A172 (cell line): ENCODE measurements at regions not wholly inside any gene's neighbourhood (a gene's known extent, or its start where the extent isn't known, plus 50 kb on each side); places are given as distances from the start of the nearest gene placed in this dataset.

Experiments
- DNase-seq: peaks from one replicate; pipeline ENCODE4 v3.0.0-alpha.2; 2015; ENCODE audit warnings: low spot score

DNA sequence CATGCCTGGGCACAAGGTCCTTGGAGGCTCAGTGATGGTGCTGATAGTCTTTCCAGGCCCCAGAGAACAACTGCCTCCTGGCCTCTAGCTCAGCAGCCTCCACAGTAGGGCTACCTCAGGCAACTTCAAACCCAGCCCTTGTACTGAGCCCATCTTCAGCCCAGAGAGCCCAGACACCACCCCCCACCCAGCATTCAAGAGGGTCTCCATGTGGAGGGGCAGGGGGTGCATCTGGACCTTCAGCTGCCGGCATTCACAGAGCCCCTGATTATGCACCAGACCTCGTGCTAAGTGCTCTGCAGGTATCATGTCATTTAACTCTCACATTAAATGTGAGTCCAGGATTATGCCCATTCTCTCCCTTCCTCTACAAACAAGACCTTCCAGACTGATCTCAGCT, 197.0 kb upstream of the ZC3H12A start:
- no peak for DNase-seq

DNA sequence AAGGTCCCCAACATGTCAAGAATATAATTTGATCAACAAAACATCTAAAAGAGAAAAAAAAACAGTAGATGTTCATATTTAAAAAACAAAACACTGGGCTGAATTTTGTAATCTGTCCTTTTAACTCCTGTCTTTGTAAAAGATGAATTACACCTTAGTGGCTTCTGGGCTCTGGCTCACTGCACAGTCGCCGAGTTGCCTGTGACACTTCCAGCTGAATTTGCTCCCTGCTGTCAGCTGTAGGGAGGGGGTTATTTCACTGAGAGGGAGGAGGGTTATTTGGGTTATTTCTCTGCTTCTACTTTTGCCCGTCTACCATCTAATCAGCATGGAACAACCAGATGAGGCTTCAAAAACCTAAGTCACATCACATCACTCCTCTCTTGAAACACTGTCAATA, 193.0 kb upstream of the ZC3H12A start:
- DNase-seq = no peak

DNA sequence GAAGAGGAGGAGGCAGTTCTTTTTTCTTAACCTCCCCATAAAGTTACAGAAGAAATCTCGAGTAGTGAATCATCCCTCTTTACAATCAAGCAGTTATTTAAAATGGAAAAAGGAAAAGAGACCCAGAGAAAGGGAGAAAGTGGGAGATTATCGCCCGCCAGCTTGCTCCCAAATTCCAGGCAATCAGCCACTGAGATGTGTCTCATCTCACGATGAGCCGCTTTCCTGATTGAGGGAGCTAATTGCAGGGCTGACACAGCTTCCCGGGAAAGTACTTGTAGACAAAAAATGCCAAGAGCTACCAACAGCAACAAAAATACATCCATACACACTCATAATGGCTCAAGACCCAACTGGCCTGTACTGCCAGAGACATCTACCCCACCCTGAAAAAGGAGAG, 191.6 kb upstream of the ZC3H12A start:
- no peak for DNase-seq

DNA sequence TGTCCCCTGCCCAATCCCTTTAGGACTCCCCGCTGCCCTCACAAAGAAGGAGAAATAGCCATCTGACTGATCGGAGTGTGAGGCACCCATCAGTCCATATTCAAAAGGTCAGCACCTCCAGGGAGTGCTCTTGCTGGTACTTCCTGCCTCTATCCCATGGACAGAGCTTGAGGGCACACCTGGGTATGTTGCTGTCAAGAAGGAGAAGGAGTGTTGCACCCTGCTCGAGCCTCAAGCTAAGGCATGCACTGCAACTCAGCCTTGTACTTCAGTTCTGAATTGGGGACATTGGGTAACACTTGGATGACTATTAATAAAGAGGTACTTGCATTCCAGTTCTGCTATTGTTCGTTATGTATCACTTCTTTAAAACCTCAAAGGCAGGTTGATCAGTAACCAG, 190.3 kb upstream of the ZC3H12A start:
- no peak for DNase-seq

GRCh38 chr1:37286881-37287280, 187.5 kb upstream of the ZC3H12A start:
- DNase-seq = no peak

DNA sequence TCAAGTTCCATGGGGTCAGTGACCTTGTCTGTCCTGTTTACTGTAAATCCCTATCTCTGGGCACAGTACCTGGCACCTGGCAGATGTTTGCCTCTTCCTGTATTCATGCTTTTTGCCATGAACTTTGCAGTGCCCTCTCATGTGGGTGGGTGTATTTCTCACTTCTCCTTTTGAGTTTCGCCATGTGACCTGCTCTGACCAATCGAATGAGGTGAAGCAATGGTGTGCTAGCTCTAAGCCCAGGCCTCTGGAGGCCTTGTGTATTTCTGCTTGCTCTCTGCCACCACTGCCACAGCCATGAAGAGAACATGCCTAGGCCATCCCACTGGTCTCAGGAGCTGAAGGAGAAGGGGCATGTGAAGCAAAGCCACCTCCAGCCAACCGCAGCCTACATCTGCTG, 185.5 kb upstream of the ZC3H12A start:
- no peak for DNase-seq

GRCh38 chr1:37290718-37291117, 183.7 kb upstream of the ZC3H12A start:
- DNase-seq = no peak

DNA sequence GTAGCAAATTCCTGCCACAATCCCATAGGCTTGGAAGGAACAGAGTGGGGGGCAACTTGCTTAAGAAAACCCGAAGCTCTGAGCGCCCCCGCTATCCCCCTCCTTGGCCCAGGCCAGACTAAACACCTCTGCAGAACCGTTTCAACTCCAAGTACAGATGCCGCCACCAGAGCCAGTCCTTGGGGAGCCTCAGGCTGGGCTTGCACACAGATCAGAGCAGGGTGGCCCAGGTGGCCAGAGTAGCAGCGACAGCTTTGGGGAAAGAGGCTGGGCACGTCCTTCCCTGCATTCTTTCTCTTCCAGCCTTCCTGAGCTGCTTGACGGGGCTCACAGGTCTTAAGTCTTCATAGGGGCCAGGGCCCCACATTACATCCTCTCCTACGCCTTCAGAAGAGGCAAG, 181.6 kb upstream of the ZC3H12A start:
- DNase-seq = no peak

DNA sequence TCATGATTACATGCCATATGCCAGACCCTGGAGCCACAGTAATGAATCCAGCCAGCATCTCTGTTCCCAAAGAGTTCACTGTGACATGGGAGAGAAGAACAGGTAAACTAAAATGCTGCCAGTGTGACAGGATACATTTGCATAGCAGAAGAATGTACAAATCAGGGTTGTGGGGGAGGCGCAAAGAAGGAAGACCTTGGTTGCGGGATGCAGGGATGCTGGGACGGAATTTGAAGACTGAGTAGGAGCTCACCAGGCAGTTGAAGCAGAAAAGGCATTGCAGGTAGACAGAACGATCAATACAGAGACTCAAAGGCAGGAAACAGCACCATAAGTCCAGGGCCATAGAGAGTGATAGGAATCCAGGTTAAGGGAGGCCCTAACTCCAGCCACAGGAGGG, 180.3 kb upstream of the ZC3H12A start:
- no peak for DNase-seq

- DNase-seq = no peak
Measured at GRCh38 chr1:37294529-37294928, 179.9 kb upstream of the ZC3H12A start.

GRCh38 chr1:37298769-37299168, 175.6 kb upstream of the ZC3H12A start:
- no peak for DNase-seq

DNA sequence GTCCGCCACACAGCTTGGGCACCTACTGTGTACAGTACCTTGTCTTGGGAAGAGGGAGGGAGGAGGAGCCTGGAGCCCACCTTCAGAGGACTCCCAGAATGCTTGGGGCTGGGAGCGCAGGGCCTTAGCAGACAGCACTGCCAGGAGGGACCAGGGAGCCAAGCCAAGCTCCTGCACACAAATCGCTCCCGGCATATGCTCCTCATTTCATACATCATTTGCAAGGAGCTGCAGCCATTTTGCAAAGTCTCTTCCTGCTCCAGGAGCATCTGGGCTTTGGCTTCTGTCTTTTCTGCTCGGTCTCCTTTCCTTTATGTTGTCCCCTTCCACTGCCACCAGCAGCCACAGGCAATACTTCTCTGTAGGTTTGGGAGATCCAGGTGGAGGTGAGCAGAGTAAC, 175.2 kb upstream of the ZC3H12A start:
- no peak for DNase-seq

GRCh38 chr1:37303884-37304574, 170.4 kb upstream of the ZC3H12A start:
- no peak for DNase-seq

- DNase-seq = no peak
Measured at GRCh38 chr1:37305108-37305507, 169.3 kb upstream of the ZC3H12A start.

DNA sequence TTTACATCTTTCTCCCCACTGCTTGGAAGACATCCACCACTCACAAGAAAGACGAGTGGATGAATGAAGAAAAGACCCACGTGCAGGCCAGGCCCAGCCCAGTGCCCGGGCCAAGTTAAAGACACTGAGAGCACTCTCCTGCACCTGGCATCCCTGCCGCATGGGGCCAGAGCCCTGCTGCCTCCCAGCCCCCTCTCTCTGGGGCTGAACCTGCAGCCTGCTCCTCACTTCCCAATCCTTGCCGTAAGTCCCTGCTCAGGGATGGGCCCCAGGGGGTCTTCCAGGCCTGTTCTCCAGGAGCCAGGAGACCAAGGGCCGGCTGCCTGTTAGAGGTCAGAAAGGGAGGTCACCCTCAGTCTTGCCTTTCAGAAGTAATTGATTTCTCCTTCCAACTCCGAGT, 168.5 kb upstream of the ZC3H12A start:
- DNase-seq = no peak

DNA sequence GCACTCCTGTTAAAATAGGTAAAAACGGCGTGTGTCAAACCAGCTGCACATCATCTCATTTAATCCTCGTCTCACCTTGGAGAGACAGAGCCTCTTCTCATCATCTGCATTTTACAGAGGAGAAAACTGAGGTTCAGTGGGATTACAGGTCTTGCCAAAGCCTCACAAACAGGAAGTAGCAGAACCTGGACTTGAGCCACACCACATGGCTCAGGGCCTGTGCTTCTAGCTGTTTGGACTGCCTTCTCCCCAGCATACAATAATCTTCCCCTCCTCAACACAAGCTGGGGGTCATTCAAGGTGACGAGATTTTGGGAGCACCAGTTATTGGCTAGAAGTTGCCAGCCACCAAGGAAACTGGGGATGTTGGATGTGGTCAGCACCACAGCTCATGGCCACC, 167.9 kb upstream of the ZC3H12A start:
- no peak for DNase-seq

DNA sequence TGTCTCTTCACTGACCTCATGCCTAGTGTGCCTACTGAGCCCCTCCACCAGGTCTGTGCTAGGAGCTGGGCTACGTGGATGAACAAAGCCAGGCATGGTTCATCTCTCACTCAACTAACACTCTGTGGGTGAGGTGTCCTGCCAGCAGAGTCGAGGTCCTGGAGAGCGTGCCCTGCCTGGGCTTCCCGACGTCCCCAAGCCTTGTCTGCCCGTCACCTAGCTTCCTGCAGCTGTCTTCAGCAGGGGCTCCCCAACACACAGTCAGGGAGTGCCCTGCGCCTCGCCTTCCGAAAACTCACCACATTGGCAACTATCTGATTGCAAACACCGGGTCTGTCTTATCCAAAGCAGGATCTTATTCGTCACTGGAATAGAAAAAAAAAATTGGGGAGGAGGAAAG, 167.5 kb upstream of the ZC3H12A start:
- no peak for DNase-seq

- no peak for DNase-seq
Measured at GRCh38 chr1:37308031-37308960, 166.1 kb upstream of the ZC3H12A start.

DNA sequence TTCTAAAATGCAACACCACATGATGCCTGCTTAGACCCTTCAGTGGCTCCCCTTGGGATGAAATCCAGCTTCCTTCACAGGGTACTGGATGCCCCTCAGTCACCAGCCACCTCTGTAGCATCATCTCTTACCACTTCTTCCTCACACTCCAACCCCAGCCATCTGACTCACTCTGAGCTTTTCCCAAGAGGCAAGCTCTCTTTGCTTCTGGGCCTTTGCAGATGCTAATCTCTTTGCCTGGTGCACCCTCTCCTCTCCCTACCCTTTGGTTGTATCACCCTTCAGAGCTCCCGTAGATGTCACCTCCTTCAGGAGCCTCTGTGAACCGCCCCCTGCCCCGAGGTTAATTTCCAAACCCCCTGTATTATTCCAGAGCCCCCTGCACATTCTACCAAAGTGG, 164.8 kb upstream of the ZC3H12A start:
- no peak for DNase-seq

DNA sequence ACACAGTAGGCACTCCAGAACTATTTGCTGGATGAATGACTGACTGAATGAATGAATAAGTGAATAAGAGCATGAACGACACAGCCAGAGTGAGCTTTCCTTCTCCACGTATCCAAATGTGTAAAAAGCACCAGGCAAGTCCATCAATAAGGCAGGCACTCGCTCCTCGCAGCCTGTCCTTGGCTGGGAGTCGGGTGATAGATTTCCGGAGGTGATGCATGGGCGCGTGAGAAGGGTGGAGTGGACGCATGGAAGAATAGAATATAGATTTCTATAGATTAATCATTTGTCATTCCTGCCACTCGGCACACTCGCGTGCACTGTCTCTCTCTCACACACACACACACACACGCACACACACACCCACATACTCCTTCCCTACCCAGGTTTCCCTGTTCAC, 164.3 kb upstream of the ZC3H12A start:
- no peak for DNase-seq

DNA sequence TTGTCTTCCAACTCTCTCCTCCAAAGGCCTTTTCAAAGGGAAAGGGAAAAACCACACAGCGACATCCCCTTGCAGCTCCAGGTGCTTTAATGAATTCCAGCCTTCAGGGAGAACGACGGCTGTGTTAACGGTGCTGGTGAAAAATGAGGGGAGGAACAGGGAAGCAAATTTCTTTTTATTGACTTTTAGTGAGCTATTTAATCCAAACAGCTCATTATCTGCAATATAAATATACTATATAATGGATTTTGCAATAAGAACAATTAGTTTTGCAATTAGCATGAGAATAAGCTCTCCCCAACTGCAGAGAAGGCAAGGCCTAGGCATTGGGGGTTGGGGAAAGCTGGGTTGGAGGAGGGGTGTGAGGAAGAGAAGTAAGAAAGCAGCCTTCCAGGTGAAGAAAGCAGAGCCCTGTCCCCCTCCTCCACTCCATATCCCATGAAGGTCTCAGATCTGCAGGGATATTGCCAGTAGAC, 159.0 kb upstream of the ZC3H12A start:
- no peak for DNase-seq

- DNase-seq = no peak
Measured at GRCh38 chr1:37317870-37318467, 156.4 kb upstream of the ZC3H12A start.

- no peak for DNase-seq
Measured at GRCh38 chr1:37318490-37318889, 155.9 kb upstream of the ZC3H12A start.
